K562 (cell line): ENCODE measurements at regions not wholly inside any gene's neighbourhood (a gene's known extent, or its start where the extent isn't known, plus 50 kb on each side); places are given as distances from the start of the nearest gene placed in this dataset.

Source experiments
- ATAC-seq: fragments of 200-7000 bp; cut with Tn5 transposase; 3 replicates; pipeline ENCODE4 v1.9.1; 2020; ENCODE audit warnings: moderate library complexity
- BruUV-seq: library from RNA; stranded (reverse); fragments of 400-500 nt; replicated peaks from 2 replicates; lab custom pipeline; 2021; lab: Mats Ljungman, UMichigan
- CTCF ChIA-PET: fragments of 300-600 bp; formaldehyde crosslinking; extraction: SDS; loops from one replicate; lab custom pipeline; 2021; ENCODE audit warnings: low intra/inter-chr PET ratio; lab: Yijun Ruan, JAX
- POLR2A ChIA-PET: fragments of 300-600, 350-650 bp; sonication (Branson Sonifier 250); formaldehyde crosslinking; extraction: SDS; loops from one replicate; lab custom pipeline; 2021; ENCODE audit warnings: antibody characterized with exemption, inconsistent platforms; lab: Yijun Ruan, JAX
- DNase-seq, 4 experiments: peaks; one replicate each; pipeline versions ENCODE4 v3.0.0 to v3.0.0-alpha.2; 2011 to 2018; ENCODE audit warnings: low spot score in 3 of 4, mixed read lengths in 3 of 4; ENCODE audit errors: extremely low read depth in 1 of 4
- FAIRE-seq: peaks from 2 replicates; lab custom pipeline; 2011; peaks lifted over from hg19 to GRCh38; lab: Jason Lieb, UNC
- H2AFZ ChIP-seq: 2 replicates; pipeline ENCODE4 v1.6.0; 2011; ENCODE audit warnings: low read depth, low read length, control low read depth, inconsistent platforms
- H3K27ac ChIP-seq: fragments of 200-600 bp; 3 replicates; pipeline ENCODE4 v1.8.0; 2011; ENCODE audit warnings: low read depth, mild to moderate bottlenecking, control low read depth, inconsistent platforms, low read length, moderate library complexity, mixed read lengths; ENCODE audit errors: extremely low read depth
- H3K27me3 ChIP-seq, 2 experiments: fragments of 300-600 bp in 1 of 2; 2 replicates in 1 of 2; 3 replicates in 1 of 2; pipeline versions ENCODE4 v1.6.0 to v1.8.0; 2011; ENCODE audit warnings: inconsistent platforms in 2 of 2, low read length in 2 of 2, mild to moderate bottlenecking in 1 of 2, mixed read lengths in 1 of 2, moderate library complexity in 1 of 2; ENCODE audit not compliant: control insufficient read depth in 2 of 2, insufficient read depth in 2 of 2
- H3K36me3 ChIP-seq: fragments of 300-600 bp; 3 replicates; pipeline ENCODE4 v1.8.0; 2011; ENCODE audit warnings: mild to moderate bottlenecking, low read length, inconsistent platforms; ENCODE audit not compliant: control insufficient read depth, insufficient read depth
- H3K4me1 ChIP-seq, 2 experiments: fragments of 200-600 bp in 1 of 2; replicated peaks in 1 of 2; 2 replicates in 1 of 2; 3 replicates in 1 of 2; pipeline versions ENCODE4 v1.5.1 to v1.8.0; 2011; ENCODE audit warnings: inconsistent platforms in 2 of 2, low read length in 2 of 2, mild to moderate bottlenecking in 1 of 2, mixed read lengths in 1 of 2, moderate library complexity in 1 of 2; ENCODE audit not compliant: control insufficient read depth in 2 of 2, insufficient read depth in 2 of 2
- H3K4me2 ChIP-seq: 2 replicates; pipeline ENCODE4 v1.6.1; 2011; ENCODE audit warnings: low read length, control low read depth, inconsistent platforms, mixed read lengths; ENCODE audit not compliant: insufficient read depth
- H3K4me3 ChIP-seq: fragments of 200-600 bp; sonication (generic), shearing (Covaris generic); 2 replicates; pipeline ENCODE4 v1.5.1; 2016; ENCODE audit warnings: control low read depth, inconsistent platforms
- H3K79me2 ChIP-seq: fragments of 200-600 bp; 3 replicates; pipeline ENCODE4 v1.8.0; 2011; ENCODE audit warnings: low read length, inconsistent platforms; ENCODE audit not compliant: control insufficient read depth, insufficient read depth
- H3K9ac ChIP-seq, 2 experiments: 2 replicates each; pipeline versions ENCODE4 v1.6.0 to v1.6.1; 2011; ENCODE audit warnings: low read depth in 2 of 2, low read length in 2 of 2, control low read depth in 1 of 2, inconsistent platforms in 1 of 2, mild to moderate bottlenecking in 1 of 2, mixed read lengths in 1 of 2; ENCODE audit not compliant: insufficient read depth in 1 of 2
- H3K9me1 ChIP-seq: one replicate; pipeline ENCODE4 v1.6.0; 2011; ENCODE audit warnings: inconsistent platforms, mild to moderate bottlenecking, low read length, moderate library complexity; ENCODE audit not compliant: control insufficient read depth, insufficient read depth
- H3K9me3 ChIP-seq: replicated peaks from 2 replicates; pipeline ENCODE4 v1.5.1; 2011; ENCODE audit warnings: low read depth, low read length, inconsistent platforms; ENCODE audit not compliant: control insufficient read depth, insufficient read depth
- H4K20me1 ChIP-seq: replicated peaks from 2 replicates; pipeline ENCODE4 v1.6.1; 2011; ENCODE audit warnings: low read length, inconsistent platforms, mixed read lengths; ENCODE audit not compliant: control insufficient read depth, insufficient read depth
- ELK3 ChIP-seq: fragments of 450-650 bp; formaldehyde crosslinking; IDR thresholded peaks from 2 replicates; pipeline ENCODE4 v1.4.0; 2020; ENCODE audit warnings: mild to moderate bottlenecking
- NR3C1 ChIP-seq: sonication (generic); formaldehyde crosslinking; IDR thresholded peaks from 2 replicates; pipeline ENCODE4 v1.8.1; 2022; ENCODE audit warnings: missing genetic modification reagents
- PHF8 ChIP-seq: fragments of 200-600 bp; sonication (generic); IDR thresholded peaks from 2 replicates; pipeline ENCODE4 v1.6.1; 2012; ENCODE audit warnings: mixed run types, mild to moderate bottlenecking, inconsistent platforms, low read length, moderate library complexity, borderline replicate concordance
- ZBTB2 ChIP-seq: fragments of 450-650 bp; IDR thresholded peaks from 2 replicates; pipeline ENCODE4 v1.6.1; 2016; ENCODE audit warnings: antibody characterized with exemption
- ZBTB26 ChIP-seq: fragments of 450-650 bp; formaldehyde crosslinking; IDR thresholded peaks from 2 replicates; pipeline ENCODE4 v1.4.0; 2022; ENCODE audit warnings: missing genetic modification characterization
- ZFX ChIP-seq: sonication (generic); formaldehyde crosslinking; IDR thresholded peaks from 2 replicates; pipeline ENCODE4 v1.8.0; 2022; ENCODE audit warnings: mild to moderate bottlenecking, missing genetic modification reagents, moderate library complexity
- WGBS: fragments of 100-300 bp; shearing (Covaris generic); methylation state at CpG from one replicate; pipeline ENCODE4 v1.1.6; 2016; ENCODE audit warnings: low coverage, mixed read lengths; ENCODE audit not compliant: insufficient coverage; ENCODE audit errors: missing lambda C conversion rate; 5-methylcytosine and 5-hydroxymethylcytosine counted together
- in situ Hi-C: fragments of 300-500 bp; cut with MboI; formaldehyde crosslinking; loops from 4 replicates; pipeline ENCODE4 v1.15.0; 2018; ENCODE audit warnings: inconsistent platforms, mixed read lengths
- intact Hi-C: fragments of 100-400 bp; cut with micrococcal nuclease; formaldehyde crosslinking; loops from 2 replicates; pipeline ENCODE4 v1.14.2; 2022
- TF ChIP-seq, protein P1 (sequence below): sonication (generic); formaldehyde crosslinking; IDR thresholded peaks from 2 replicates; pipeline ENCODE4 v1.8.1; 2023; ENCODE audit warnings: mild to moderate bottlenecking, missing genetic modification reagents
- TF ChIP-seq, protein P2 (sequence below): fragments of 250-450 bp; sonication (Bioruptor Pico); IDR thresholded peaks from 2 replicates; pipeline ENCODE4 v1.8.0; 2021; ENCODE audit warnings: moderate library complexity, mild to moderate bottlenecking, inconsistent platforms
- TF ChIP-seq, protein P3 (sequence below): fragments of 250-450 bp; sonication (Bioruptor Pico); IDR thresholded peaks from 2 replicates; pipeline ENCODE4 v1.8.0; 2021; ENCODE audit warnings: moderate library complexity, mild to moderate bottlenecking, inconsistent platforms

- no peak for FAIRE-seq
- no peaks in the 10 kb centered on the region for H3K4me1 ChIP-seq
- in situ Hi-C loops = no loop called here
Observed at GRCh38 chr5:100676817-100677631, 141.8 kb downstream of the FAM174A start.

More at GRCh38 chr5:100676817-100677631, 141.8 kb downstream of the FAM174A start:
- no peak overlapping the region for H3K4me2 ChIP-seq
- no peaks in the 10 kb centered on the region for H3K36me3 ChIP-seq
- no peaks in the 10 kb centered on the region for H3K79me2 ChIP-seq
- no peaks in the 10 kb centered on the region for H4K20me1 ChIP-seq
- H3K9ac ChIP-seq = no peak overlapping the region
- H3K9me3 ChIP-seq = no peaks in the 10 kb centered on the region
- ATAC-seq (no peak), DNase-seq (no peak)
- no peaks in the 10 kb centered on the region for H3K9me1 ChIP-seq
- intact Hi-C loops = no loop called here
- no peak overlapping the region for H2AFZ ChIP-seq
- BruUV-seq = no TSS peak
- POLR2A ChIA-PET = interaction anchor here (0.7 kb wide), 1 partner anchor 35 kb away, joined by 3 read pairs; no protein-coding TSS in a partner anchor
- no peaks in the 10 kb centered on the region for H3K27me3 ChIP-seq
- WGBS = 11% methylated on average over 5 of the region's 5 CpGs
- TF ChIP-seq, protein P1, sequence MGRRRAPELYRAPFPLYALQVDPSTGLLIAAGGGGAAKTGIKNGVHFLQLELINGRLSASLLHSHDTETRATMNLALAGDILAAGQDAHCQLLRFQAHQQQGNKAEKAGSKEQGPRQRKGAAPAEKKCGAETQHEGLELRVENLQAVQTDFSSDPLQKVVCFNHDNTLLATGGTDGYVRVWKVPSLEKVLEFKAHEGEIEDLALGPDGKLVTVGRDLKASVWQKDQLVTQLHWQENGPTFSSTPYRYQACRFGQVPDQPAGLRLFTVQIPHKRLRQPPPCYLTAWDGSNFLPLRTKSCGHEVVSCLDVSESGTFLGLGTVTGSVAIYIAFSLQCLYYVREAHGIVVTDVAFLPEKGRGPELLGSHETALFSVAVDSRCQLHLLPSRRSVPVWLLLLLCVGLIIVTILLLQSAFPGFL (CRISPR knock-in tag) = no peak
- no peak for TF ChIP-seq ZFX (CRISPR knock-in tag)
- no peak for TF ChIP-seq NR3C1 (CRISPR knock-in tag)
- TF ChIP-seq PHF8 = no peak
- no peak for TF ChIP-seq ZBTB26 (CRISPR knock-in tag)
- TF ChIP-seq ZBTB2 = no peak
- TF ChIP-seq, protein P2, sequence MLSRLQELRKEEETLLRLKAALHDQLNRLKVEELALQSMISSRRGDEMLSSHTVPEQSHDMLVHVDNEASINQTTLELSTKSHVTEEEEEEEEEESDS = no peak
- TF ChIP-seq ELK3 = no peak
- TF ChIP-seq, protein P3, sequence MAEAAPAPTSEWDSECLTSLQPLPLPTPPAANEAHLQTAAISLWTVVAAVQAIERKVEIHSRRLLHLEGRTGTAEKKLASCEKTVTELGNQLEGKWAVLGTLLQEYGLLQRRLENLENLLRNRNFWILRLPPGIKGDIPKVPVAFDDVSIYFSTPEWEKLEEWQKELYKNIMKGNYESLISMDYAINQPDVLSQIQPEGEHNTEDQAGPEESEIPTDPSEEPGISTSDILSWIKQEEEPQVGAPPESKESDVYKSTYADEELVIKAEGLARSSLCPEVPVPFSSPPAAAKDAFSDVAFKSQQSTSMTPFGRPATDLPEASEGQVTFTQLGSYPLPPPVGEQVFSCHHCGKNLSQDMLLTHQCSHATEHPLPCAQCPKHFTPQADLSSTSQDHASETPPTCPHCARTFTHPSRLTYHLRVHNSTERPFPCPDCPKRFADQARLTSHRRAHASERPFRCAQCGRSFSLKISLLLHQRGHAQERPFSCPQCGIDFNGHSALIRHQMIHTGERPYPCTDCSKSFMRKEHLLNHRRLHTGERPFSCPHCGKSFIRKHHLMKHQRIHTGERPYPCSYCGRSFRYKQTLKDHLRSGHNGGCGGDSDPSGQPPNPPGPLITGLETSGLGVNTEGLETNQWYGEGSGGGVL (CRISPR knock-in tag) = no peak
- no peak overlapping the region for H3K4me3 ChIP-seq
- CTCF ChIA-PET = no interaction called here
- H3K27ac ChIP-seq = no peak overlapping the region
